Inferior parietal cortex (tissue), 1 donor: ENCODE measurements at regions not wholly inside any gene's neighbourhood (a gene's known extent, or its start where the extent isn't known, plus 50 kb on each side); places are given as distances from the start of the nearest gene placed in this dataset.
A peak's percentile ranks its signal among the peaks of the same experiment; 100 is the strongest.

Experiments used
- DNase-seq: peaks from one replicate; pipeline ENCODE4 v3.0.0-alpha.2; 2016; ENCODE audit errors: extremely low spot score

GRCh38 chr14:36028665-36029064 is 147.9 kb downstream of the PTCSC3 start:
- DNase-seq: no peak

- DNase-seq: no peak
Measured at GRCh38 chr14:36028218-36028617, 148.3 kb downstream of the PTCSC3 start.

GRCh38 chr14:36027354-36027753 is 149.2 kb downstream of the PTCSC3 start:
- DNase-seq: no peak

GRCh38 chr14:36022765-36023410 is 153.6 kb downstream of the PTCSC3 start:
- DNase-seq: peak; percentile 51

GRCh38 chr14:36021591-36022320 is 154.8 kb downstream of the PTCSC3 start:
- DNase-seq: peak; percentile 60

- peak; percentile 53 for DNase-seq
Measured at GRCh38 chr14:36021030-36021422, 155.5 kb downstream of the PTCSC3 start.

- DNase-seq: no peak
Measured at GRCh38 chr14:36020120-36021029, 156.1 kb downstream of the PTCSC3 start.

GRCh38 chr14:36019126-36019525 is 157.4 kb downstream of the PTCSC3 start:
- no peak for DNase-seq

- DNase-seq: no peak
Measured at GRCh38 chr14:36014236-36014635, 162.3 kb downstream of the PTCSC3 start.

GRCh38 chr14:36013483-36013882 is 163.0 kb downstream of the PTCSC3 start:
- DNase-seq: no peak

GRCh38 chr14:36012621-36013020 is 163.9 kb downstream of the PTCSC3 start:
- DNase-seq: no peak

- no peak for DNase-seq
Measured at GRCh38 chr14:36009643-36010042, 166.9 kb downstream of the PTCSC3 start.

- no peak for DNase-seq
Measured at GRCh38 chr14:36006623-36007022, 169.9 kb downstream of the PTCSC3 start.

GRCh38 chr14:36005670-36006069 is 170.9 kb downstream of the PTCSC3 start:
- DNase-seq: no peak

GRCh38 chr14:36001936-36002335 is 174.6 kb downstream of the PTCSC3 start:
- no peak for DNase-seq

- peak; percentile 17 for DNase-seq
Measured at GRCh38 chr14:35999294-35999693, 173.2 kb downstream of the BRMS1L start.

- DNase-seq: peak; percentile 37
Measured at GRCh38 chr14:35998303-35998702, 172.2 kb downstream of the BRMS1L start.

GRCh38 chr14:35993684-35993960 is 167.5 kb downstream of the BRMS1L start:
- DNase-seq: no peak

GRCh38 chr14:35992816-35993683 is 166.9 kb downstream of the BRMS1L start:
- DNase-seq: no peak

- DNase-seq: no peak
Measured at GRCh38 chr14:35991356-35991755, 165.2 kb downstream of the BRMS1L start.

GRCh38 chr14:35989736-35990135 is 163.6 kb downstream of the BRMS1L start:
- no peak for DNase-seq
